Endothelial cell (in vitro differentiated cells): ENCODE measurements at regions not wholly inside any gene's neighbourhood (a gene's known extent, or its start where the extent isn't known, plus 50 kb on each side); places are given as distances from the start of the nearest gene placed in this dataset.

Experiments
- DNase-seq: peaks from one replicate; pipeline ENCODE4 v3.0.0; 2021; ENCODE audit warnings: low spot score
- H3K27ac Mint-ChIP-seq: one replicate; pipeline ENCODE4 v1.8.0; 2021; ENCODE audit warnings: mixed read lengths, inconsistent platforms; ENCODE audit not compliant: unreplicated experiment
- H3K27me3 Mint-ChIP-seq: one replicate; pipeline ENCODE4 v1.8.0; 2021; ENCODE audit warnings: mild to moderate bottlenecking, moderate library complexity, mixed read lengths, inconsistent platforms; ENCODE audit not compliant: unreplicated experiment
- H3K36me3 Mint-ChIP-seq: one replicate; pipeline ENCODE4 v1.8.0; 2021; ENCODE audit warnings: mild to moderate bottlenecking, low read depth, mixed read lengths, inconsistent platforms; ENCODE audit not compliant: unreplicated experiment
- H3K4me1 Mint-ChIP-seq: one replicate; pipeline ENCODE4 v1.8.0; 2021; ENCODE audit warnings: mild to moderate bottlenecking, mixed read lengths, inconsistent platforms; ENCODE audit not compliant: unreplicated experiment
- H3K4me3 Mint-ChIP-seq: one replicate; pipeline ENCODE4 v1.8.0; 2021; ENCODE audit warnings: mild to moderate bottlenecking, mixed read lengths, inconsistent platforms; ENCODE audit not compliant: unreplicated experiment
- H3K9me3 Mint-ChIP-seq: one replicate; pipeline ENCODE4 v1.8.0; 2021; ENCODE audit warnings: mixed read lengths, inconsistent platforms; ENCODE audit not compliant: unreplicated experiment
- TF ChIP-seq, protein P1 (sequence below): fragments of 200-600 bp; sonication (generic); IDR thresholded peaks from one replicate; pipeline ENCODE4 v1.5.0; 2021; ENCODE audit warnings: antibody characterized with exemption; ENCODE audit not compliant: unreplicated experiment

DNA sequence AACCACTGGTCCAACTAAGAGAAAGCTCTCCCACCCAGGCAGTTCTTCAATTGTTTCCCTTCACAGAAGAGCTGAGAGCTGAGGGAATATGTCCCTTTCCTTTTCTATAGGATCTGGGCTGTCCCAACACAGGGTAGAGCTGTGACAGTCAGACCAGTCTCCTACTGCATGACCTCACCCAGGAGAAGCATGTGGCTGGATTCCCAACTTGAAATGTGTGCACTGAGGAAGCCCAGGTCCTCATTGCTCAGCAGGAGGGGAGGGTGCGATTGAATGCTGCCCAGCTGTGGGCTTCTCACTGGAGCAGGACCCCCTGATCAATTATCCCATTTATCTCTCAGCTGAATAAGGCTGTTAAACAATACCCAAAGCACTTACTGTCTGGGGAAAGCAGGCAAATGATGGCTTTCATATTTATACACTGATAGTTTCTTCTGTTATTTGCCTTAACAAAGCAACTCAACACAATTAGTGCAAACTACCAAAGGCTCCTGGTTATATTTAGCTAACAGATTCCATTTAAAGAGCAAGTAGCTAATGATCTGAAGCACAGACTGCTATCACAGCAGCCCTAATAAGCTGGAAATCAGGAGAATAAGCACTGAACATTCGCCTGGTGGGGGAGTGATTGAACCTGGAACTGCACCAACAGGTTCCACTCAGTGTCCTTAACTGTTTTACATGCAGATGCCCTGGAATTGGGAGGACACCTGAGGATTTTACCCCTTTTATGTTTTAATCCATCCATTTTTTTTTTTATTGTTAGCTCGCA lies 508.8 kb downstream of the CCSER2 start:
- no peaks in the 10 kb centered on the region for H3K36me3 Mint-ChIP-seq
- TF ChIP-seq, protein P1, sequence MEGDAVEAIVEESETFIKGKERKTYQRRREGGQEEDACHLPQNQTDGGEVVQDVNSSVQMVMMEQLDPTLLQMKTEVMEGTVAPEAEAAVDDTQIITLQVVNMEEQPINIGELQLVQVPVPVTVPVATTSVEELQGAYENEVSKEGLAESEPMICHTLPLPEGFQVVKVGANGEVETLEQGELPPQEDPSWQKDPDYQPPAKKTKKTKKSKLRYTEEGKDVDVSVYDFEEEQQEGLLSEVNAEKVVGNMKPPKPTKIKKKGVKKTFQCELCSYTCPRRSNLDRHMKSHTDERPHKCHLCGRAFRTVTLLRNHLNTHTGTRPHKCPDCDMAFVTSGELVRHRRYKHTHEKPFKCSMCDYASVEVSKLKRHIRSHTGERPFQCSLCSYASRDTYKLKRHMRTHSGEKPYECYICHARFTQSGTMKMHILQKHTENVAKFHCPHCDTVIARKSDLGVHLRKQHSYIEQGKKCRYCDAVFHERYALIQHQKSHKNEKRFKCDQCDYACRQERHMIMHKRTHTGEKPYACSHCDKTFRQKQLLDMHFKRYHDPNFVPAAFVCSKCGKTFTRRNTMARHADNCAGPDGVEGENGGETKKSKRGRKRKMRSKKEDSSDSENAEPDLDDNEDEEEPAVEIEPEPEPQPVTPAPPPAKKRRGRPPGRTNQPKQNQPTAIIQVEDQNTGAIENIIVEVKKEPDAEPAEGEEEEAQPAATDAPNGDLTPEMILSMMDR = no peak
- H3K9me3 Mint-ChIP-seq = no peaks in the 10 kb centered on the region
- H3K27ac Mint-ChIP-seq = no peak overlapping the region
- DNase-seq = no peak
- no peaks in the 10 kb centered on the region for H3K27me3 Mint-ChIP-seq
- H3K4me3 Mint-ChIP-seq = no peak overlapping the region
- no peaks in the 10 kb centered on the region for H3K4me1 Mint-ChIP-seq

DNA sequence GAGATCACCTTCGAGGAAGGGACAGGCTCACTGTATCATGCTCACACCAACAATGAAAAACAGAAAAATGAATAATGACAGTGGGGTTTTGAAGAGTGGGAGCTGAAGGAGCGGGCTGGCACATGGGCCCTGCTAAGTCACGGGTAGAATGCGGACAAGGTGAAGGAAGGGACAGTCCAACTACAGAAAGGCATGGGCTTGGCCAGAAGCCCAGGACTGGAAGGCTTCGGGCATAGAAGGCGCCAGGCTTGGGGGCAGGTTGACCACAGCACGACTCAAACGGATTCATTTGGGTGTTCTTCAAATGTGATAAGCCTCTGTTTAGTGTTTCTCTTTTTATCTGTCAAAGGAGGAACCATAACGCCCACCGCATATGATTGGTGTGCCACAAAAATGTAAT lies 509.5 kb downstream of the CCSER2 start:
- H3K4me1 Mint-ChIP-seq = no peaks in the 10 kb centered on the region
- H3K9me3 Mint-ChIP-seq = no peaks in the 10 kb centered on the region
- H3K27ac Mint-ChIP-seq = no peak overlapping the region
- H3K36me3 Mint-ChIP-seq = no peaks in the 10 kb centered on the region
- no peaks in the 10 kb centered on the region for H3K27me3 Mint-ChIP-seq
- no peak overlapping the region for H3K4me3 Mint-ChIP-seq
- TF ChIP-seq, protein P1 = no peak
- DNase-seq = no peak

DNA sequence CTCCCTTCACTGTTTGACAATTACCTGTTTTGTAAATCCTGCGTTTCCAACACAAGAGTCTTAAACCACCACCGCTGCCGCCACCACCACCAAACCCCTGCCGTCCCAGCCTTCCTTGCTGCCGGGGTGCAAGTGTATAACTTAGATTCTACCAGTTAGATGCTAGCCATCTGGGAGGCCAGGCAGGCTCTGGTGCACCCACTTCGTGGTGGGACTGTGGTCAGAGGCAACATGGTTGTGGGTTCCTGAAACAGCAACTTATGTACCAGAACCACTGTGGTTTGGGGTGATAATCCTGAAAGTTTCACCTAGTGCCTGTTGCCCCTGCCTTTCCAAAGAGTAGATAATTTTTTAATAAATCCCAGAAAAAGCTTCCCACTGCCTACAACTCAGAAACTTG lies 510.5 kb downstream of the CCSER2 start:
- Mint-ChIP-seq H3K36me3 (no peaks in the 10 kb centered on the region), H3K27me3 (peaks cover 2% of the 10 kb centered on the region), H3K4me1 (no peaks in the 10 kb centered on the region), H3K27ac (no peak overlapping the region), H3K4me3 (no peak overlapping the region), H3K9me3 (no peaks in the 10 kb centered on the region)
- TF ChIP-seq, protein P1 = no peak
- DNase-seq = no peak

DNA sequence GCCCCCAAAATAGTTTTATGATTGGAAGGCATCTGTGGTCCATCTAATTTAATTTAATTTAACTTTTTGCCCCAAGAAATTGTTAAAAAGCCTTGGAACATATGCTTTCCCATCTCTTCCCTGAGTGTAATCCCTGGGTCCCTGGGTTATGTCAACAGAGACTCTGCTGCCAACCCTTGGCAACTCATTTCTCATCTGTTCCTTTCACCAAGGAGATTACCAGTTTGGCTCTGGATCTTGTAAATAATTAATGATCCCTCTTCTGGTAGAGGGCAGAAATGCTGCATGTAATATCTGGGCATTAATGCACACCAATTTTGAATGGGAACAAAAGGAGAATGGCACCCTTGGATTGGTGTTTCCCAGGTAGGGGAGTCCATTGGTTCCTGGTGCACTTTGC lies 514.2 kb downstream of the CCSER2 start:
- no peak for DNase-seq
- Mint-ChIP-seq H3K4me1 (no peaks in the 10 kb centered on the region), H3K27me3 (peaks cover 2% of the 10 kb centered on the region), H3K27ac (no peak overlapping the region), H3K9me3 (no peaks in the 10 kb centered on the region), H3K36me3 (no peaks in the 10 kb centered on the region), H3K4me3 (no peak overlapping the region)
- TF ChIP-seq, protein P1 = no peak

DNA sequence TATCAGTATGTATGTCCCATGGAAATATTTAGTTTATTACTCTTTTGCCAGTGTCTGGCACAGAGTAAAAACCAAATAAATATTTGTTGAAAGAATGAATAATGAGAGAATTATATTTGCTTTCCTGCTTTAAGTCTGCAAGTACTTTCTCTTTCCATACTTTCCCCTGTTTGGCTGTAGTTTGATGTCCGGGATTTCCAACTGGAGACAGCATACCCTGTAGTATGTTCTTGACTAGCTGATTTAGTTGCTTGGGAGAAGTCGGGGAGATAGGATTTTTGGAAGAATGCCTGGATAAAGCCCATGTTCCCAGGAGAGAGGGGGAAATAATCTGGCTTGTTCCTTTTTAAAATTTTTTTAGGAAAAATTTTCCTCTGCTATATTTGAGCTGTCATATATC lies 516.1 kb downstream of the CCSER2 start:
- Mint-ChIP-seq H3K27me3 (peaks cover 2% of the 10 kb centered on the region), H3K27ac (no peak overlapping the region), H3K9me3 (no peaks in the 10 kb centered on the region), H3K4me1 (no peaks in the 10 kb centered on the region), H3K4me3 (no peak overlapping the region), H3K36me3 (no peaks in the 10 kb centered on the region)
- DNase-seq = no peak
- TF ChIP-seq, protein P1 = no peak
